DND-41 (cell line): ENCODE measurements at regions not wholly inside any gene's neighbourhood (a gene's known extent, or its start where the extent isn't known, plus 50 kb on each side); places are given as distances from the start of the nearest gene placed in this dataset.

Experiments used
- EZH2 ChIP-seq: IDR thresholded peaks from 3 replicates; pipeline ENCODE4 v1.6.1; 2012; ENCODE audit warnings: borderline replicate concordance, low read depth, mild to moderate bottlenecking, moderate library complexity, low read length, inconsistent platforms; ENCODE audit not compliant: severe bottlenecking
- TF ChIP-seq, protein P1 (sequence below): IDR thresholded peaks from 2 replicates; pipeline ENCODE4 v1.5.1; 2012; ENCODE audit warnings: borderline replicate concordance, low read length, moderate library complexity, mild to moderate bottlenecking; ENCODE audit not compliant: poor library complexity, severe bottlenecking; ENCODE audit errors: extremely low read depth

DNA sequence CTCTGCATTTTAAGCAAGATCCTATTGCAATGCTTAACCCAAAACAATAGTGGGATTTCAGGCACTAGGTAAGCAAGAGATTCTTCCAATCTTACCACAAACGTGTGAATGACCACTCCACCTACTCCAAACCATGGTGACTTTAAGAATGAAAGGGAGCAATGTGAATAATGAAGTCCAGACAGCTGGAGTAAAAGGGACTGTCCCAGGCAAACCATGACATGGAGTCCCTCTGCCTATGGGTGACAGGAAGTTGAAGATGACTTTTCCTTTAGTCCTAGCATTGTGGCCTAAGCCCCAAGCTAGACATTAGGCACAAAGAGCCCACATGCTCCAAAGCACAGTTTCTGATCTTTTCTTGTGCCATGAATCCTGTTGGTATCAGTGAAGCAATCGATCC is 179.0 kb downstream of the SHQ1 start:
- TF ChIP-seq, protein P1, sequence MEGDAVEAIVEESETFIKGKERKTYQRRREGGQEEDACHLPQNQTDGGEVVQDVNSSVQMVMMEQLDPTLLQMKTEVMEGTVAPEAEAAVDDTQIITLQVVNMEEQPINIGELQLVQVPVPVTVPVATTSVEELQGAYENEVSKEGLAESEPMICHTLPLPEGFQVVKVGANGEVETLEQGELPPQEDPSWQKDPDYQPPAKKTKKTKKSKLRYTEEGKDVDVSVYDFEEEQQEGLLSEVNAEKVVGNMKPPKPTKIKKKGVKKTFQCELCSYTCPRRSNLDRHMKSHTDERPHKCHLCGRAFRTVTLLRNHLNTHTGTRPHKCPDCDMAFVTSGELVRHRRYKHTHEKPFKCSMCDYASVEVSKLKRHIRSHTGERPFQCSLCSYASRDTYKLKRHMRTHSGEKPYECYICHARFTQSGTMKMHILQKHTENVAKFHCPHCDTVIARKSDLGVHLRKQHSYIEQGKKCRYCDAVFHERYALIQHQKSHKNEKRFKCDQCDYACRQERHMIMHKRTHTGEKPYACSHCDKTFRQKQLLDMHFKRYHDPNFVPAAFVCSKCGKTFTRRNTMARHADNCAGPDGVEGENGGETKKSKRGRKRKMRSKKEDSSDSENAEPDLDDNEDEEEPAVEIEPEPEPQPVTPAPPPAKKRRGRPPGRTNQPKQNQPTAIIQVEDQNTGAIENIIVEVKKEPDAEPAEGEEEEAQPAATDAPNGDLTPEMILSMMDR: no peak
- TF ChIP-seq EZH2: no peak
